ENCODE measurements at regions not wholly inside any gene's neighbourhood (a gene's known extent, or its start where the extent isn't known, plus 50 kb on each side); places are given as distances from the start of the nearest gene placed in this dataset.
A peak's percentile ranks its signal among the peaks of the same experiment; 100 is the strongest.

- no peak overlapping the region for H3K4me3 ChIP-seq (ENCODE audit: low read length)
- no peaks in the 10 kb centered on the region for H4K20me1 ChIP-seq (ENCODE audit: insufficient read depth, low read length)
- DNase-seq = no peak
- peak overlapping the region; percentile 90; the same call in 1 of the 2 replicates for H3K27ac ChIP-seq (ENCODE audit: low read length)
- TF ChIP-seq EZH2phosphoT487 (IDR thresholded peaks at IDR 0.05; ENCODE audit: low read length) = no peak
- TF ChIP-seq EZH2 (optimal IDR thresholded peaks at IDR 0.05; ENCODE audit: low read depth, low read length) = no peak
- TF ChIP-seq CTCF (IDR thresholded peaks at IDR 0.05; ENCODE audit: low read length) = no peak
- H3K9me3 ChIP-seq (replicated peaks; ENCODE audit: insufficient read depth, low read length) = no peaks in the 10 kb centered on the region
- no peak overlapping the region for H3K4me2 ChIP-seq (ENCODE audit: low read depth, low read length)
- H2AFZ ChIP-seq (ENCODE audit: low read length) = no peak overlapping the region
- H3F3A ChIP-seq (ENCODE audit: insufficient read depth, low read length) = peaks cover 19% of the 10 kb centered on the region
- peaks cover 39% of the 10 kb centered on the region for H3K4me1 ChIP-seq (ENCODE audit: low read length)
- H3K79me2 ChIP-seq (ENCODE audit: low read length) = no peaks in the 10 kb centered on the region
- no peaks in the 10 kb centered on the region for H3K27me3 ChIP-seq (replicated peaks; ENCODE audit: insufficient read depth, low read length)
- H3K9ac ChIP-seq (ENCODE audit: low read length) = no peak overlapping the region
- H3K36me3 ChIP-seq (replicated peaks; ENCODE audit: insufficient read depth, low read length) = no peaks in the 10 kb centered on the region
- no peaks in the 10 kb centered on the region for H3K9me2 ChIP-seq (replicated peaks; ENCODE audit: insufficient read depth, low read length)
Measured at GRCh38 chr10:62652114-62652513, 152.4 kb upstream of the ADO start.

- no peaks in the 10 kb centered on the region for H3K79me2 ChIP-seq (ENCODE audit: low read length)
- H3K27ac ChIP-seq (ENCODE audit: low read length) = peak overlapping the region; percentile 90
- H3K9me2 ChIP-seq (replicated peaks; ENCODE audit: insufficient read depth, low read length) = no peaks in the 10 kb centered on the region
- TF ChIP-seq EZH2 (optimal IDR thresholded peaks at IDR 0.05; ENCODE audit: low read depth, low read length) (no peak), CTCF (IDR thresholded peaks at IDR 0.05; ENCODE audit: low read length) (no peak), EZH2phosphoT487 (IDR thresholded peaks at IDR 0.05; ENCODE audit: low read length) (no peak)
- H2AFZ ChIP-seq (ENCODE audit: low read length) = no peak overlapping the region
- peaks cover 39% of the 10 kb centered on the region for H3K4me1 ChIP-seq (ENCODE audit: low read length)
- no peaks in the 10 kb centered on the region for H3K9me3 ChIP-seq (replicated peaks; ENCODE audit: insufficient read depth, low read length)
- H4K20me1 ChIP-seq (ENCODE audit: insufficient read depth, low read length) = no peaks in the 10 kb centered on the region
- H3F3A ChIP-seq (ENCODE audit: insufficient read depth, low read length) = peaks cover 19% of the 10 kb centered on the region
- peak overlapping the region; percentile 4; the same call in 1 of the 2 replicates for H3K4me2 ChIP-seq (ENCODE audit: low read depth, low read length)
- H3K4me3 ChIP-seq (ENCODE audit: low read length) = no peak overlapping the region
- no peaks in the 10 kb centered on the region for H3K27me3 ChIP-seq (replicated peaks; ENCODE audit: insufficient read depth, low read length)
- peak overlapping the region; percentile 1; the same call in 1 of the 2 replicates for H3K9ac ChIP-seq (ENCODE audit: low read length)
- no peak for DNase-seq
- H3K36me3 ChIP-seq (replicated peaks; ENCODE audit: insufficient read depth, low read length) = no peaks in the 10 kb centered on the region
Measured at GRCh38 chr10:62652564-62652963, 152.0 kb upstream of the ADO start.

- H3K4me1 ChIP-seq (ENCODE audit: low read length) = peaks cover 39% of the 10 kb centered on the region
- H3K27ac ChIP-seq (ENCODE audit: low read length) = peak overlapping the region; percentile 90
- no peaks in the 10 kb centered on the region for H3K36me3 ChIP-seq (replicated peaks; ENCODE audit: insufficient read depth, low read length)
- peak overlapping the region; percentile 55 for H3K4me2 ChIP-seq (ENCODE audit: low read depth, low read length)
- H3F3A ChIP-seq (ENCODE audit: insufficient read depth, low read length) = peaks cover 19% of the 10 kb centered on the region
- 0 out of 2 replicates have a peak overlapping the region, but pooled peaks have one; percentile 19 for H2AFZ ChIP-seq (ENCODE audit: low read length)
- DNase-seq = peak; percentile 75
- H3K27me3 ChIP-seq (replicated peaks; ENCODE audit: insufficient read depth, low read length) = no peaks in the 10 kb centered on the region
- no peaks in the 10 kb centered on the region for H4K20me1 ChIP-seq (ENCODE audit: insufficient read depth, low read length)
- no peak for TF ChIP-seq CTCF (IDR thresholded peaks at IDR 0.05; ENCODE audit: low read length)
- peak overlapping the region; percentile 29 for H3K9ac ChIP-seq (ENCODE audit: low read length)
- H3K79me2 ChIP-seq (ENCODE audit: low read length) = no peaks in the 10 kb centered on the region
- no peaks in the 10 kb centered on the region for H3K9me2 ChIP-seq (replicated peaks; ENCODE audit: insufficient read depth, low read length)
- 0 out of 2 replicates have a peak overlapping the region, but pooled peaks have one; percentile 16 for H3K4me3 ChIP-seq (ENCODE audit: low read length)
- H3K9me3 ChIP-seq (replicated peaks; ENCODE audit: insufficient read depth, low read length) = no peaks in the 10 kb centered on the region
Measured at GRCh38 chr10:62653254-62653653, 151.3 kb upstream of the ADO start.

All from MM.1S (cell line).